HCT116 (cell line): ENCODE measurements at regions not wholly inside any gene's neighbourhood (a gene's known extent, or its start where the extent isn't known, plus 50 kb on each side); places are given as distances from the start of the nearest gene placed in this dataset.
A peak's percentile ranks its signal among the peaks of the same experiment; 100 is the strongest.

Experiments used
- ATAC-seq: fragments of 200-7000 bp; cut with Tn5 transposase; 2 replicates; pipeline ENCODE4 v1.9.1; 2020; ENCODE audit warnings: mild to moderate bottlenecking, moderate library complexity
- BruUV-seq: library from RNA; stranded (reverse); fragments of 400-500 nt; replicated peaks from 2 replicates; lab custom pipeline; 2021; lab: Mats Ljungman, UMichigan
- CTCF ChIA-PET: fragments of 300-600 bp; sonication (Branson Sonifier 250); formaldehyde crosslinking; loops from one replicate; lab custom pipeline; 2021; ENCODE audit warnings: antibody characterized with exemption; lab: Charles Lee
- POLR2A ChIA-PET: fragments of 300-600, 350-600 bp; sonication (Branson Sonifier 250); formaldehyde crosslinking; loops from one replicate; lab custom pipeline; 2021; ENCODE audit warnings: antibody characterized with exemption; lab: Charles Lee
- RAD21 ChIA-PET, 2 experiments: fragments of 300-600 bp; sonication (Branson Sonifier 250); formaldehyde crosslinking; loops; one replicate each; lab custom pipeline; 2023; ENCODE audit warnings: low total read pairs in 2 of 2; ENCODE audit not compliant: uncharacterized antibody in 2 of 2, unreplicated experiment in 2 of 2, low non-redundant PET in 1 of 2; lab: Charles Lee
- DNase-seq: peaks from one replicate; pipeline ENCODE4 v3.0.0-alpha.2; 2010; ENCODE audit warnings: low read depth, low spot score
- H2AFZ ChIP-seq: fragments of 200-600 bp; shearing (Covaris generic), sonication (generic); 2 replicates; pipeline ENCODE4 v1.6.1; 2017; ENCODE audit warnings: low read depth, mixed run types, mixed read lengths, antibody characterized with exemption, low read length; ENCODE audit not compliant: poor library complexity, severe bottlenecking
- H3K27ac ChIP-seq: 2 replicates; pipeline ENCODE4 v1.5.1; 2012; ENCODE audit warnings: low read depth, low read length
- H3K27me3 ChIP-seq: fragments of 200-600 bp; sonication (generic); 2 replicates; pipeline ENCODE4 v1.6.1; 2016; ENCODE audit warnings: mixed run types, low read length, mixed read lengths; ENCODE audit not compliant: insufficient read depth
- H3K36me3 ChIP-seq, 2 experiments: fragments of 200-500 bp in 1 of 2; fragments of 200-600 bp in 1 of 2; sonication (Bioruptor generic) in 1 of 2; sonication (generic) in 1 of 2; 2 replicates each; pipeline versions ENCODE4 v1.5.1 to v1.6.1; 2014 to 2016; ENCODE audit warnings: low read length in 2 of 2, inconsistent platforms in 1 of 2, mixed read lengths in 1 of 2, mixed run types in 1 of 2; ENCODE audit not compliant: insufficient read depth in 2 of 2, control insufficient read depth in 1 of 2
- H3K4me1 ChIP-seq, 2 experiments: fragments of 200-600 bp in 1 of 2; sonication (generic) in 1 of 2; 2 replicates each; pipeline versions ENCODE4 v1.5.1 to v1.6.1; 2012 to 2017; ENCODE audit warnings: low read length in 2 of 2, inconsistent platforms in 1 of 2, mild to moderate bottlenecking in 1 of 2, mixed read lengths in 1 of 2, mixed run types in 1 of 2, moderate library complexity in 1 of 2; ENCODE audit not compliant: insufficient read depth in 2 of 2, control insufficient read depth in 1 of 2
- H3K4me2 ChIP-seq: fragments of 200-600 bp; sonication (generic); 2 replicates; pipeline ENCODE4 v1.6.1; 2017; ENCODE audit warnings: mixed run types, low read length, mixed read lengths
- H3K4me3 ChIP-seq, 2 experiments: fragments of 200-600 bp in 1 of 2; sonication (generic) in 1 of 2; replicated peaks in 1 of 2; 2 replicates each; pipeline ENCODE4 v1.5.1; 2011 to 2016; ENCODE audit warnings: low read length in 2 of 2, control low read depth in 1 of 2, low read depth in 1 of 2, mild to moderate bottlenecking in 1 of 2, mixed read lengths in 1 of 2, mixed run types in 1 of 2
- H3K79me2 ChIP-seq: fragments of 200-600 bp; sonication (generic); 2 replicates; pipeline ENCODE4 v1.6.1; 2017; ENCODE audit warnings: mild to moderate bottlenecking, mixed run types, low read length, moderate library complexity, mixed read lengths; ENCODE audit not compliant: insufficient read depth
- H3K9ac ChIP-seq: fragments of 200-600 bp; sonication (generic); 2 replicates; pipeline ENCODE4 v1.6.1; 2016; ENCODE audit warnings: low read length, mixed read lengths
- H3K9me2 ChIP-seq: fragments of 200-600 bp; sonication (generic), shearing (Covaris generic); 2 replicates; pipeline ENCODE4 v1.6.1; 2017; ENCODE audit warnings: mixed run types, mild to moderate bottlenecking, moderate library complexity; ENCODE audit not compliant: insufficient read depth
- H3K9me3 ChIP-seq, 2 experiments: fragments of 200-500 bp in 1 of 2; fragments of 200-600 bp in 1 of 2; sonication (Bioruptor generic) in 1 of 2; sonication (generic) in 1 of 2; 2 replicates each; pipeline ENCODE4 v1.6.1; 2014 to 2017; ENCODE audit warnings: low read length in 2 of 2, mixed read lengths in 2 of 2, inconsistent platforms in 1 of 2, low read depth in 1 of 2, mild to moderate bottlenecking in 1 of 2, mixed run types in 1 of 2, moderate library complexity in 1 of 2; ENCODE audit not compliant: control insufficient read depth in 1 of 2, insufficient read depth in 1 of 2
- H4K20me1 ChIP-seq: fragments of 200-600 bp; sonication (generic), shearing (Covaris generic); 2 replicates; pipeline ENCODE4 v1.6.1; 2017; ENCODE audit warnings: mixed run types, mild to moderate bottlenecking, moderate library complexity; ENCODE audit not compliant: insufficient read depth
- CTCF ChIP-seq, 3 experiments: fragments of 200-600 bp in 1 of 3; sonication (generic) in 1 of 3; IDR thresholded peaks in 2 of 3; conservative IDR thresholded peaks in 1 of 3; 2 replicates each; pipeline ENCODE4 v1.5.1; 2012 to 2017; ENCODE audit warnings: low read depth in 2 of 3, low read length in 2 of 3, antibody characterized with exemption in 1 of 3, borderline replicate concordance in 1 of 3, control low read depth in 1 of 3, mild to moderate bottlenecking in 1 of 3, mixed read lengths in 1 of 3, mixed run types in 1 of 3, moderate library complexity in 1 of 3; ENCODE audit not compliant: insufficient read depth in 1 of 3
- EZH2phosphoT487 ChIP-seq: fragments of 200-600 bp; IDR thresholded peaks from 2 replicates; pipeline ENCODE4 v1.6.1; 2018; ENCODE audit warnings: antibody characterized with exemption, borderline replicate concordance
- JUND ChIP-seq: IDR thresholded peaks from 2 replicates; pipeline ENCODE4 v1.6.1; 2012
- MAX ChIP-seq: IDR thresholded peaks from 2 replicates; pipeline ENCODE4 v1.6.1; 2012
- POLR2AphosphoS5 ChIP-seq: IDR thresholded peaks from 2 replicates; pipeline ENCODE4 v1.6.1; 2011; ENCODE audit warnings: mild to moderate bottlenecking, low read depth, low read length, moderate library complexity
- RAD21 ChIP-seq: IDR thresholded peaks from 2 replicates; pipeline ENCODE4 v1.6.1; 2012; ENCODE audit warnings: low read depth, mild to moderate bottlenecking
- SP1 ChIP-seq: IDR thresholded peaks from 2 replicates; pipeline ENCODE4 v1.6.1; 2012; ENCODE audit warnings: low read depth
- SRF ChIP-seq: IDR thresholded peaks from 2 replicates; pipeline ENCODE4 v1.6.1; 2012; ENCODE audit warnings: low read depth
- ZFX ChIP-seq: fragments of 450-650 bp; IDR thresholded peaks from 2 replicates; pipeline ENCODE4 v1.6.1; 2017
- intact Hi-C: fragments of 100-400 bp; cut with micrococcal nuclease; formaldehyde crosslinking; loops from 2 replicates; pipeline ENCODE4 v1.10.0; 2022
- TF ChIP-seq, protein P1 (sequence below): IDR thresholded peaks from 2 replicates; pipeline ENCODE4 v1.6.1; 2012; ENCODE audit warnings: low read depth

DNA sequence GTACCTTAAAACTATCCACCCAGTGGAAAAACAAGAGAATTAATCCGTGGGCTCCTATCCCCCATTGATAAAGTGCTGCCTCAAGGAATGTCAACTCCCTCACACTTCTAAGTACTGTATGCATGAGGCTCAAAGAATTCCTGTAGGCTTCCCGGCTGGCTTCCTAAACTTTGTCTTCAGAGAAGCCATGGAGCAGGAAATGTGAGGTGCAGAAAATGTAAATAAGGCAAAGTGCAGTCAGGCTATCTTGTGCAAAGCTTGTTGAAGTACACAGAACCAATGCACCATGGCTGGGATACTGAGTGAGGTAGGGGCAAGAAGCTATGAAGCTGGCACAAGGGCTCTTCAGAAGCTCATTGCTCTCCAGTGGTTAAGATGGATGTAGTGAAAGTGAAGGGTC, 611.0 kb downstream of the FSCB start (continued):
- TF ChIP-seq MAX (no peak), JUND (no peak), EZH2phosphoT487 (no peak), SP1 (no peak), POLR2AphosphoS5 (no peak), SRF (no peak), ZFX (no peak), RAD21 (no peak)
- TF ChIP-seq, protein P1, sequence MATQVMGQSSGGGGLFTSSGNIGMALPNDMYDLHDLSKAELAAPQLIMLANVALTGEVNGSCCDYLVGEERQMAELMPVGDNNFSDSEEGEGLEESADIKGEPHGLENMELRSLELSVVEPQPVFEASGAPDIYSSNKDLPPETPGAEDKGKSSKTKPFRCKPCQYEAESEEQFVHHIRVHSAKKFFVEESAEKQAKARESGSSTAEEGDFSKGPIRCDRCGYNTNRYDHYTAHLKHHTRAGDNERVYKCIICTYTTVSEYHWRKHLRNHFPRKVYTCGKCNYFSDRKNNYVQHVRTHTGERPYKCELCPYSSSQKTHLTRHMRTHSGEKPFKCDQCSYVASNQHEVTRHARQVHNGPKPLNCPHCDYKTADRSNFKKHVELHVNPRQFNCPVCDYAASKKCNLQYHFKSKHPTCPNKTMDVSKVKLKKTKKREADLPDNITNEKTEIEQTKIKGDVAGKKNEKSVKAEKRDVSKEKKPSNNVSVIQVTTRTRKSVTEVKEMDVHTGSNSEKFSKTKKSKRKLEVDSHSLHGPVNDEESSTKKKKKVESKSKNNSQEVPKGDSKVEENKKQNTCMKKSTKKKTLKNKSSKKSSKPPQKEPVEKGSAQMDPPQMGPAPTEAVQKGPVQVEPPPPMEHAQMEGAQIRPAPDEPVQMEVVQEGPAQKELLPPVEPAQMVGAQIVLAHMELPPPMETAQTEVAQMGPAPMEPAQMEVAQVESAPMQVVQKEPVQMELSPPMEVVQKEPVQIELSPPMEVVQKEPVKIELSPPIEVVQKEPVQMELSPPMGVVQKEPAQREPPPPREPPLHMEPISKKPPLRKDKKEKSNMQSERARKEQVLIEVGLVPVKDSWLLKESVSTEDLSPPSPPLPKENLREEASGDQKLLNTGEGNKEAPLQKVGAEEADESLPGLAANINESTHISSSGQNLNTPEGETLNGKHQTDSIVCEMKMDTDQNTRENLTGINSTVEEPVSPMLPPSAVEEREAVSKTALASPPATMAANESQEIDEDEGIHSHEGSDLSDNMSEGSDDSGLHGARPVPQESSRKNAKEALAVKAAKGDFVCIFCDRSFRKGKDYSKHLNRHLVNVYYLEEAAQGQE: no peak

- H3K4me1 ChIP-seq: no peaks in the 10 kb centered on the region
- H3K79me2 ChIP-seq: no peaks in the 10 kb centered on the region
- H3K27me3 ChIP-seq: no peaks in the 10 kb centered on the region
- DNase-seq (peak; percentile 7), ATAC-seq (peak; percentile 73)
- H4K20me1 ChIP-seq: no peaks in the 10 kb centered on the region
- no peaks in the 10 kb centered on the region for H3K9me2 ChIP-seq
- H3K36me3 ChIP-seq: no peaks in the 10 kb centered on the region
- intact Hi-C loops: loop anchor here (10.0 kb wide), 1 partner anchor 390 kb away; no protein-coding TSS in a partner anchor
- RAD21 ChIA-PET: no interaction called here
- POLR2A ChIA-PET: no interaction called here
- H3K27ac ChIP-seq: no peak overlapping the region
- CTCF ChIA-PET: interaction anchor here (1.4 kb wide), 1 partner anchor 11 kb away, joined by 3 read pairs; no protein-coding TSS in a partner anchor
- no peak overlapping the region for H3K4me2 ChIP-seq
- no peak overlapping the region for H3K4me3 ChIP-seq
- no TSS peak for BruUV-seq
- H3K9me3 ChIP-seq: no peaks in the 10 kb centered on the region
- no peak overlapping the region for H3K9ac ChIP-seq
- 0 out of 2 replicates have a peak, but pooled peaks have one; percentile 8 for TF ChIP-seq RAD21
- peak in 2 of 3 experiments; percentile 41 to 70; a peak in 4 of 6 replicates for TF ChIP-seq CTCF (IDR thresholded peaks at IDR 0.05 in 2 of 3, conservative IDR thresholded peaks at IDR 0.05 in 1 of 3; ENCODE audit: borderline replicate concordance in 1 of 3, insufficient read depth in 1 of 3, low read depth in 2 of 3, low read length in 2 of 3)
- TF ChIP-seq SP1: no peak
- H2AFZ ChIP-seq: no peak overlapping the region
Observed at GRCh38 chr14:43894534-43894933, 612.5 kb downstream of the FSCB start.
